K562 (cell line): ENCODE measurements at regions not wholly inside any gene's neighbourhood (a gene's known extent, or its start where the extent isn't known, plus 50 kb on each side); places are given as distances from the start of the nearest gene placed in this dataset.

Source experiments
- ATAC-seq: fragments of 200-7000 bp; cut with Tn5 transposase; 3 replicates; pipeline ENCODE4 v1.9.1; 2020; ENCODE audit warnings: moderate library complexity
- BruUV-seq: library from RNA; stranded (reverse); fragments of 400-500 nt; replicated peaks from 2 replicates; lab custom pipeline; 2021; lab: Mats Ljungman, UMichigan
- CTCF ChIA-PET: fragments of 300-600 bp; formaldehyde crosslinking; extraction: SDS; loops from one replicate; lab custom pipeline; 2021; ENCODE audit warnings: low intra/inter-chr PET ratio; lab: Yijun Ruan, JAX
- POLR2A ChIA-PET: fragments of 300-600, 350-650 bp; sonication (Branson Sonifier 250); formaldehyde crosslinking; extraction: SDS; loops from one replicate; lab custom pipeline; 2021; ENCODE audit warnings: antibody characterized with exemption, inconsistent platforms; lab: Yijun Ruan, JAX
- DNase-seq, 4 experiments: peaks; one replicate each; pipeline versions ENCODE4 v3.0.0 to v3.0.0-alpha.2; 2011 to 2018; ENCODE audit warnings: low spot score in 3 of 4, mixed read lengths in 3 of 4; ENCODE audit errors: extremely low read depth in 1 of 4
- FAIRE-seq: peaks from 2 replicates; lab custom pipeline; 2011; peaks lifted over from hg19 to GRCh38; lab: Jason Lieb, UNC
- H2AFZ ChIP-seq: 2 replicates; pipeline ENCODE4 v1.6.0; 2011; ENCODE audit warnings: low read depth, low read length, control low read depth, inconsistent platforms
- H3K27ac ChIP-seq: fragments of 200-600 bp; 3 replicates; pipeline ENCODE4 v1.8.0; 2011; ENCODE audit warnings: low read depth, mild to moderate bottlenecking, control low read depth, inconsistent platforms, low read length, moderate library complexity, mixed read lengths; ENCODE audit errors: extremely low read depth
- H3K27me3 ChIP-seq, 2 experiments: fragments of 300-600 bp in 1 of 2; 2 replicates in 1 of 2; 3 replicates in 1 of 2; pipeline versions ENCODE4 v1.6.0 to v1.8.0; 2011; ENCODE audit warnings: inconsistent platforms in 2 of 2, low read length in 2 of 2, mild to moderate bottlenecking in 1 of 2, mixed read lengths in 1 of 2, moderate library complexity in 1 of 2; ENCODE audit not compliant: control insufficient read depth in 2 of 2, insufficient read depth in 2 of 2
- H3K36me3 ChIP-seq: fragments of 300-600 bp; 3 replicates; pipeline ENCODE4 v1.8.0; 2011; ENCODE audit warnings: mild to moderate bottlenecking, low read length, inconsistent platforms; ENCODE audit not compliant: control insufficient read depth, insufficient read depth
- H3K4me1 ChIP-seq, 2 experiments: fragments of 200-600 bp in 1 of 2; replicated peaks in 1 of 2; 2 replicates in 1 of 2; 3 replicates in 1 of 2; pipeline versions ENCODE4 v1.5.1 to v1.8.0; 2011; ENCODE audit warnings: inconsistent platforms in 2 of 2, low read length in 2 of 2, mild to moderate bottlenecking in 1 of 2, mixed read lengths in 1 of 2, moderate library complexity in 1 of 2; ENCODE audit not compliant: control insufficient read depth in 2 of 2, insufficient read depth in 2 of 2
- H3K4me2 ChIP-seq: 2 replicates; pipeline ENCODE4 v1.6.1; 2011; ENCODE audit warnings: low read length, control low read depth, inconsistent platforms, mixed read lengths; ENCODE audit not compliant: insufficient read depth
- H3K4me3 ChIP-seq: fragments of 200-600 bp; sonication (generic), shearing (Covaris generic); 2 replicates; pipeline ENCODE4 v1.5.1; 2016; ENCODE audit warnings: control low read depth, inconsistent platforms
- H3K79me2 ChIP-seq: fragments of 200-600 bp; 3 replicates; pipeline ENCODE4 v1.8.0; 2011; ENCODE audit warnings: low read length, inconsistent platforms; ENCODE audit not compliant: control insufficient read depth, insufficient read depth
- H3K9ac ChIP-seq, 2 experiments: 2 replicates each; pipeline versions ENCODE4 v1.6.0 to v1.6.1; 2011; ENCODE audit warnings: low read depth in 2 of 2, low read length in 2 of 2, control low read depth in 1 of 2, inconsistent platforms in 1 of 2, mild to moderate bottlenecking in 1 of 2, mixed read lengths in 1 of 2; ENCODE audit not compliant: insufficient read depth in 1 of 2
- H3K9me1 ChIP-seq: one replicate; pipeline ENCODE4 v1.6.0; 2011; ENCODE audit warnings: inconsistent platforms, mild to moderate bottlenecking, low read length, moderate library complexity; ENCODE audit not compliant: control insufficient read depth, insufficient read depth
- H3K9me3 ChIP-seq: replicated peaks from 2 replicates; pipeline ENCODE4 v1.5.1; 2011; ENCODE audit warnings: low read depth, low read length, inconsistent platforms; ENCODE audit not compliant: control insufficient read depth, insufficient read depth
- H4K20me1 ChIP-seq: replicated peaks from 2 replicates; pipeline ENCODE4 v1.6.1; 2011; ENCODE audit warnings: low read length, inconsistent platforms, mixed read lengths; ENCODE audit not compliant: control insufficient read depth, insufficient read depth
- CEBPG ChIP-seq, 3 experiments: fragments of 200-800 bp in 1 of 3; sonication (Bioruptor generic) in 1 of 3; sonication (generic) in 1 of 3; formaldehyde crosslinking in 1 of 3; IDR thresholded peaks in 2 of 3; conservative IDR thresholded peaks in 1 of 3; 2 replicates each; pipeline versions ENCODE4 v1.6.1 to v1.8.0; 2016 to 2022; ENCODE audit warnings: missing compliant biosample characterization in 2 of 3, missing genetic modification characterization in 2 of 3, mild to moderate bottlenecking in 1 of 3, missing genetic modification reagents in 1 of 3
- ZNF277 ChIP-seq: fragments of 250-450 bp; sonication (Bioruptor Pico); IDR thresholded peaks from 2 replicates; pipeline ENCODE4 v1.8.0; 2022; ENCODE audit warnings: inconsistent platforms, mild to moderate bottlenecking, moderate library complexity, borderline replicate concordance
- ZNF41 ChIP-seq: fragments of 250-450 bp; sonication (Bioruptor Pico); conservative IDR thresholded peaks from 2 replicates; pipeline ENCODE4 v1.4.0; 2020; ENCODE audit warnings: mild to moderate bottlenecking
- ZNF778 ChIP-seq: fragments of 450-650 bp; formaldehyde crosslinking; IDR thresholded peaks from 2 replicates; pipeline ENCODE4 v1.4.0; 2020; ENCODE audit warnings: mild to moderate bottlenecking, moderate library complexity
- WGBS: fragments of 100-300 bp; shearing (Covaris generic); methylation state at CpG from one replicate; pipeline ENCODE4 v1.1.6; 2016; ENCODE audit warnings: low coverage, mixed read lengths; ENCODE audit not compliant: insufficient coverage; ENCODE audit errors: missing lambda C conversion rate; 5-methylcytosine and 5-hydroxymethylcytosine counted together
- in situ Hi-C: fragments of 300-500 bp; cut with MboI; formaldehyde crosslinking; loops from 4 replicates; pipeline ENCODE4 v1.15.0; 2018; ENCODE audit warnings: inconsistent platforms, mixed read lengths
- intact Hi-C: fragments of 100-400 bp; cut with micrococcal nuclease; formaldehyde crosslinking; loops from 2 replicates; pipeline ENCODE4 v1.14.2; 2022

DNA sequence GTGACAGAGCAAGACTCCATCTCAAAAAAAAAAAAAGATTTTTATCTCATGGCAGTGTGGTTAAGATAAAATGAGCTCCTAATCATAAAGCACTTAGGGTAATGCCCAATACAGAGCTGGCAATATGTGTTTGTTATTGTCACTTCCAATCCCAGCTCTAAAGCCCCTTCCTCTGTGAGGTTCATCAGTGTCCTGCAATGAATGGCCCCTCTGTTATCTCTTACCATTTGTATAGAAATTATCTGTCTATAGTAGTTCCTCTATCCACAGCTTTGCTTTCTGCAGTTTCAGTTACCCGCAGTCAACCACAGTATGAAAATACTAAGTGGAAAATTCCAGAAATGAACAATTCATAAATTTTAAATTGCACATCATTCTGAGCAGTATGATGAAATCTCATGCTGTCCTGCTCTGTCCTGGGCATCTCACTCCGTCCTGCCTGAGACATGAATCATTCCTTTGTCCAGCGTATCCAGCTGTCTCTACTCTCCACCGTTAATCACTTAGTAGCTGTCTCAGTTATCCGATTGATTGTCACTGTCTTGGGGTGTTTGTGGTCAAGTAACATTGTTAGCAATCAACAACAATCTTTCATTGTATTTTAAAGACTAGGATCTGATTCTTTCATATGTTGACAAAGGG lies 50.2 kb upstream of the DNAH14 start:
- CTCF ChIA-PET, result no interaction called here
- Histone ChIP-seq H4K20me1 (no peaks in the 10 kb centered on the region; the same call in 1 of the 2 replicates), H3K4me3 (no peak overlapping the region), H3K9me1 (no peaks in the 10 kb centered on the region), H3K79me2 (no peaks in the 10 kb centered on the region), H2AFZ (no peak overlapping the region), H3K27me3 (peaks cover 0 to 10% of the 10 kb centered on the region in 2 experiments; a peak in 1 of 5 replicates), H3K36me3 (no peaks in the 10 kb centered on the region), H3K4me1 (no peaks in the 10 kb centered on the region), H3K4me2 (no peak overlapping the region), H3K9me3 (no peaks in the 10 kb centered on the region), H3K27ac (no peak overlapping the region), H3K9ac (no peak overlapping the region)
- WGBS, result under 1% methylated on average over 5 of the region's 5 CpGs
- BruUV-seq, result no TSS peak
- ATAC-seq (no peak), DNase-seq (no peak), FAIRE-seq (no peak)
- POLR2A ChIA-PET, result interaction anchor here (0.7 kb wide), 1 partner anchor 101 kb away, joined by 3 read pairs; no protein-coding TSS in a partner anchor
- intact Hi-C loops, result no loop called here
- in situ Hi-C loops, result no loop called here
- TF ChIP-seq ZNF41 (CRISPR knock-in tag) (no peak), ZNF778 (no peak), CEBPG (CRISPR knock-in tag; IDR thresholded peaks at IDR 0.05) (no peak), CEBPG (tag; conservative IDR thresholded peaks at IDR 0.05 in 1 of 2, IDR thresholded peaks at IDR 0.05 in 1 of 2) (peak in 1 of 2 experiments; percentile 43; a peak in 1 of 4 replicates), ZNF277 (CRISPR knock-in tag) (no peak)
